Vagina (tissue), 2 donors: ENCODE measurements at regions not wholly inside any gene's neighbourhood (a gene's known extent, or its start where the extent isn't known, plus 50 kb on each side); places are given as distances from the start of the nearest gene placed in this dataset.

Experiments
- CTCF ChIP-seq, 3 experiments: fragments of 450-650 bp in 2 of 3; fragments of 200-600 bp in 1 of 3; sonication (generic) in 1 of 3; IDR thresholded peaks; one replicate each; pipeline ENCODE4 v1.5.1; 2017 to 2019; ENCODE audit warnings: antibody characterized with exemption in 3 of 3, mild to moderate bottlenecking in 2 of 3, moderate library complexity in 2 of 3
- POLR2A ChIP-seq, 2 donors: fragments of 450-650 bp; IDR thresholded peaks; one replicate each; pipeline ENCODE4 v1.6.1; 2017; ENCODE audit warnings: antibody characterized with exemption in 2 of 2, mild to moderate bottlenecking in 2 of 2, moderate library complexity in 2 of 2
- POLR2AphosphoS5 ChIP-seq, 2 donors: sonication (generic); formaldehyde crosslinking; IDR thresholded peaks; one replicate each; pipeline ENCODE4 v1.9.0; 2017; ENCODE audit warnings: antibody characterized with exemption in 2 of 2, mild to moderate bottlenecking in 2 of 2, low read depth in 1 of 2; ENCODE audit not compliant: insufficient read depth in 1 of 2

- TF ChIP-seq CTCF (IDR thresholded peaks at IDR 0.05): no peak
- TF ChIP-seq POLR2AphosphoS5 (IDR thresholded peaks at IDR 0.05; ENCODE audit: insufficient read depth in 1 of 2, low read depth in 1 of 2): no peak
- TF ChIP-seq POLR2A (IDR thresholded peaks at IDR 0.05): no peak
Measured at GRCh38 chr6:167552961-167553735, 228.3 kb downstream of the TTLL2 start.
